ENCODE measurements at regions not wholly inside any gene's neighbourhood (a gene's known extent, or its start where the extent isn't known, plus 50 kb on each side); places are given as distances from the start of the nearest gene placed in this dataset.

- Histone ChIP-seq H3K4me3 (ENCODE audit: low read length) (no peak overlapping the region), H3K36me3 (ENCODE audit: insufficient read depth, low read length) (no peaks in the 10 kb centered on the region), H3K27me3 (ENCODE audit: insufficient read depth, low read depth, low read length) (no peaks in the 10 kb centered on the region), H3K4me2 (ENCODE audit: low read length) (no peak overlapping the region), H3K9me2 (ENCODE audit: insufficient read depth, low read length) (no peaks in the 10 kb centered on the region), H3K27ac (ENCODE audit: low read length) (no peak overlapping the region), H3K9ac (ENCODE audit: low read length) (no peak overlapping the region), H2AFZ (ENCODE audit: low read depth, low read length) (no peak overlapping the region), H3K9me3 (ENCODE audit: low read length) (no peaks in the 10 kb centered on the region), H3K79me2 (replicated peaks; ENCODE audit: insufficient read depth, low read length) (no peaks in the 10 kb centered on the region), H3F3A (ENCODE audit: insufficient read depth, low read length, poor library complexity, severe bottlenecking) (no peaks in the 10 kb centered on the region), H4K20me1 (ENCODE audit: insufficient read depth) (no peaks in the 10 kb centered on the region)
- no peak for TF ChIP-seq EZH2 (IDR thresholded peaks at IDR 0.05; ENCODE audit: borderline replicate concordance, insufficient read depth, low read length, poor library complexity, severe bottlenecking)
- no peak for TF ChIP-seq POLR2AphosphoS5 (IDR thresholded peaks at IDR 0.05)
- TF ChIP-seq CTCF (IDR thresholded peaks at IDR 0.05; ENCODE audit: poor library complexity, severe bottlenecking) = no peak
- TF ChIP-seq RAD21 (conservative IDR thresholded peaks at IDR 0.05) = no peak
- no peak for TF ChIP-seq TAF1 (IDR thresholded peaks at IDR 0.05; ENCODE audit: low read depth)
- TF ChIP-seq MXI1 (conservative IDR thresholded peaks at IDR 0.05; ENCODE audit: poor library complexity, severe bottlenecking) = no peak
- no peak for TF ChIP-seq SMC3 (conservative IDR thresholded peaks at IDR 0.05; ENCODE audit: poor library complexity)
- no peak for TF ChIP-seq REST (IDR thresholded peaks at IDR 0.05; ENCODE audit: borderline replicate concordance)
- no peak for TF ChIP-seq EP300 (conservative IDR thresholded peaks at IDR 0.05; ENCODE audit: poor library complexity, severe bottlenecking)
Observed at GRCh38 chr2:60052601-60053000, 500.9 kb downstream of the BCL11A start.

GRCh38 chr2:60051991-60052390 is 501.5 kb downstream of the BCL11A start:
- no peak overlapping the region for H3K27ac ChIP-seq (ENCODE audit: low read length)
- no peak overlapping the region for H3K9ac ChIP-seq (ENCODE audit: low read length)
- H3K9me3 ChIP-seq (ENCODE audit: low read length) = no peaks in the 10 kb centered on the region
- no peaks in the 10 kb centered on the region for H4K20me1 ChIP-seq (ENCODE audit: insufficient read depth)
- H3F3A ChIP-seq (ENCODE audit: insufficient read depth, low read length, poor library complexity, severe bottlenecking) = no peaks in the 10 kb centered on the region
- no peak overlapping the region for H3K4me2 ChIP-seq (ENCODE audit: low read length)
- H3K79me2 ChIP-seq (replicated peaks; ENCODE audit: insufficient read depth, low read length) = no peaks in the 10 kb centered on the region
- no peak for TF ChIP-seq TAF1 (IDR thresholded peaks at IDR 0.05; ENCODE audit: low read depth)
- TF ChIP-seq REST (IDR thresholded peaks at IDR 0.05; ENCODE audit: borderline replicate concordance) = no peak
- TF ChIP-seq EP300 (conservative IDR thresholded peaks at IDR 0.05; ENCODE audit: poor library complexity, severe bottlenecking) = no peak
- no peak for TF ChIP-seq EZH2 (IDR thresholded peaks at IDR 0.05; ENCODE audit: borderline replicate concordance, insufficient read depth, low read length, poor library complexity, severe bottlenecking)
- no peak for TF ChIP-seq RAD21 (conservative IDR thresholded peaks at IDR 0.05)
- H3K4me3 ChIP-seq (ENCODE audit: low read length) = no peak overlapping the region
- H3K27me3 ChIP-seq (ENCODE audit: insufficient read depth, low read depth, low read length) = no peaks in the 10 kb centered on the region
- no peaks in the 10 kb centered on the region for H3K9me2 ChIP-seq (ENCODE audit: insufficient read depth, low read length)
- no peaks in the 10 kb centered on the region for H3K36me3 ChIP-seq (ENCODE audit: insufficient read depth, low read length)
- H2AFZ ChIP-seq (ENCODE audit: low read depth, low read length) = no peak overlapping the region
